ENCODE measurements at regions not wholly inside any gene's neighbourhood (a gene's known extent, or its start where the extent isn't known, plus 50 kb on each side); places are given as distances from the start of the nearest gene placed in this dataset.

DNA sequence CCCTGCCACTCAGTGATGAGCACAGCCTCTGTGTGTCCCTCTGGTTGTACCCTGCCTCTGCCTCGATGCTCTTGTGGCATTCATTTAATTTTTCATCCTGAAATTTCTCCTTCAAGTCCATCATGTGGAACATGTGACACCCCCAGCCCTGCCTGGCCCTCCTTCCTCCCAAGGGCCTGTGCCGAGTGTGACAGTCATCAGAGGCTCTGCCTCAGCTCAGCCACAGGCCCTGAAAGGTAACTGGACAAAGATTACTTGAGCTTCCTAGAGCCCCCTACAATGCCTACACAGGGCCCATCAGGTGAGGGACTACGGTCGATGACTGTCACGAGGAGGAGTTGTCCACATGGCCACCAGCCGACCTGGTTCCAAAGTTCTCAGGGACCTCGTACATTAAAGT is 75.1 kb downstream of the C1QL2 start:
- ChIA-PET POLR2A (no interaction called here), CTCF (no interaction called here)
- Histone ChIP-seq H3K27me3 (ENCODE audit: control insufficient read depth, insufficient read depth, low read length) (no peaks in the 10 kb centered on the region), H3K4me3 (ENCODE audit: low read depth, low read length) (no peak overlapping the region), H3K9me3 (ENCODE audit: control insufficient read depth, insufficient read depth, low read length) (no peaks in the 10 kb centered on the region), H3K27ac (ENCODE audit: low read depth, low read length) (no peak overlapping the region)
- TF ChIP-seq, protein P1, sequence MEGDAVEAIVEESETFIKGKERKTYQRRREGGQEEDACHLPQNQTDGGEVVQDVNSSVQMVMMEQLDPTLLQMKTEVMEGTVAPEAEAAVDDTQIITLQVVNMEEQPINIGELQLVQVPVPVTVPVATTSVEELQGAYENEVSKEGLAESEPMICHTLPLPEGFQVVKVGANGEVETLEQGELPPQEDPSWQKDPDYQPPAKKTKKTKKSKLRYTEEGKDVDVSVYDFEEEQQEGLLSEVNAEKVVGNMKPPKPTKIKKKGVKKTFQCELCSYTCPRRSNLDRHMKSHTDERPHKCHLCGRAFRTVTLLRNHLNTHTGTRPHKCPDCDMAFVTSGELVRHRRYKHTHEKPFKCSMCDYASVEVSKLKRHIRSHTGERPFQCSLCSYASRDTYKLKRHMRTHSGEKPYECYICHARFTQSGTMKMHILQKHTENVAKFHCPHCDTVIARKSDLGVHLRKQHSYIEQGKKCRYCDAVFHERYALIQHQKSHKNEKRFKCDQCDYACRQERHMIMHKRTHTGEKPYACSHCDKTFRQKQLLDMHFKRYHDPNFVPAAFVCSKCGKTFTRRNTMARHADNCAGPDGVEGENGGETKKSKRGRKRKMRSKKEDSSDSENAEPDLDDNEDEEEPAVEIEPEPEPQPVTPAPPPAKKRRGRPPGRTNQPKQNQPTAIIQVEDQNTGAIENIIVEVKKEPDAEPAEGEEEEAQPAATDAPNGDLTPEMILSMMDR (IDR thresholded peaks at IDR 0.05; ENCODE audit: low read depth, low read length) = no peak
- DNase-seq (ENCODE audit: low read depth, low spot score) = no peak

DNA sequence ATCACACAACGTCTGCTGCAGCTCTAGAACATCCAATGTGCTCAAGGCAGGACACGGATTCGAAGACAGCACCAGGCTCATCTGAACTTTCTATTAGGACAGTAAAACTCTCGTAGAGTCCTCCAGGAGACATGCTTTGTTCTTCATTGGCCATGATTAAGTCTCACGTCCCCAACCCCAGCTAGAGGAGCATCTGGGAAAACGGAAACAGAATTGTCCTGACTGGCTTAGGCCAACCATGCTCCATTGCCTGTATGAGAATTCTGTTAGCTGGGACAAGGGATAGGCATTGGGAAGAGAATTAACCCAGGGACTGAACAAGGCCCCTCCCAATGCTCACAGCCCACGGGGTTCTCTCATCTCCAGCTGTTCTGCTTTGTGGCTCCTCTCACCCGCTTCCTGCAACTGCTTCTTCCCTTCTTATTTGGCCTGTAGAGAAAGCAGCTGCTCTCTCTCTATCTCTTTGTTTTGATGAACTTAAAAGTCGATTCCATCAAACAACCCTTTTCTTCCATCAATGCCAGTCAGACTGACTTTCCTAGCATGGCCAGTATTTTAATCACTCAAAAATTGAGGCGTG is 75.6 kb downstream of the C1QL2 start:
- DNase-seq (ENCODE audit: low read depth, low spot score) = no peak
- H3K4me3 ChIP-seq (ENCODE audit: low read depth, low read length) = no peak overlapping the region
- no peaks in the 10 kb centered on the region for H3K27me3 ChIP-seq (ENCODE audit: control insufficient read depth, insufficient read depth, low read length)
- TF ChIP-seq, protein P1 (IDR thresholded peaks at IDR 0.05; ENCODE audit: low read depth, low read length) = no peak
- no peaks in the 10 kb centered on the region for H3K9me3 ChIP-seq (ENCODE audit: control insufficient read depth, insufficient read depth, low read length)
- H3K27ac ChIP-seq (ENCODE audit: low read depth, low read length) = no peak overlapping the region
- CTCF ChIA-PET = no interaction called here
- POLR2A ChIA-PET = no interaction called here

DNA sequence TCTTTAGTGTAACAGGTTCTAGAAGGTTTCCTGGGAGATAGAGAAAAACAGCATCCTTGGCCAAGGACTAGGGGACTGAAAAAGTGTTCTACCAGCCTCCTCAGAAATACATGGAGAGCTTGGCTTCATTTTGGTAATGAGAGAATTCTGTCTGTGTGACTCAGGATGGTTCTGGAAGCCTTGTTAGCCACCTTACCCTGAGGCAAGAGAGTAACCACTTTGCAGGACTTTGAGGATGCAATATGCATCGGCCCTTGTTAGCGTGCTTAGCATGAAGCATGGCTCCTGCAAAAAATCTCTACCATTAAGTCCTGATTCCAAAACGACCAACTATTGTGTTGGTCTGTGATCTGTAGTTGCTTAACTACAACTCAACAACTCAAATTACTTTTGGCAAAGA is 79.8 kb downstream of the C1QL2 start:
- Histone ChIP-seq H3K27me3 (ENCODE audit: control insufficient read depth, insufficient read depth, low read length) (no peaks in the 10 kb centered on the region), H3K9me3 (ENCODE audit: control insufficient read depth, insufficient read depth, low read length) (no peaks in the 10 kb centered on the region), H3K27ac (ENCODE audit: low read depth, low read length) (no peak overlapping the region), H3K4me3 (ENCODE audit: low read depth, low read length) (no peak overlapping the region)
- POLR2A ChIA-PET = no interaction called here
- CTCF ChIA-PET = no interaction called here
- TF ChIP-seq, protein P1 (IDR thresholded peaks at IDR 0.05; ENCODE audit: low read depth, low read length) = no peak
- no peak for DNase-seq (ENCODE audit: low read depth, low spot score)

DNA sequence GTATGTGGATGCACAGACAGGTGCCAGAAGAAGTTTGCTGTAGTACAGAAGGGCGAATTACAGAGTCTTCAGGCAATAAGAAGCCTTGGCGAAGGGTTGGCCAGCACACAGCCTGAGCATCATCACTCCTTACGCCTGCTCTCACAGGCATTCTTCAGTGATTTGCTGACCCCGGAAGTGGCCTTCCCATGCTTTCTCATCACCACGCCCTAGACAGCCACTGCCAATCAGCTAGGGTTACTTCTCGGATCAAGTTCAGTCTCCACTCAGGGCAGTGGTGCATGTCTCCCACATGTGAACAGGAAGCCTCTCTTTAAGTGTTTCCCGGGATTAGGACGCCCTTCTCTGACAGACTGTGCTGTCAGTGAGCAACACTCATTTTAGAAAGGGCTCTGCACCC is 81.8 kb downstream of the C1QL2 start:
- H3K4me3 ChIP-seq (ENCODE audit: low read depth, low read length) = no peak overlapping the region
- TF ChIP-seq, protein P1 (IDR thresholded peaks at IDR 0.05; ENCODE audit: low read depth, low read length) = no peak
- no peak overlapping the region for H3K27ac ChIP-seq (ENCODE audit: low read depth, low read length)
- CTCF ChIA-PET = no interaction called here
- H3K27me3 ChIP-seq (ENCODE audit: control insufficient read depth, insufficient read depth, low read length) = no peaks in the 10 kb centered on the region
- POLR2A ChIA-PET = no interaction called here
- DNase-seq (ENCODE audit: low read depth, low spot score) = no peak
- H3K9me3 ChIP-seq (ENCODE audit: control insufficient read depth, insufficient read depth, low read length) = no peaks in the 10 kb centered on the region

DNA sequence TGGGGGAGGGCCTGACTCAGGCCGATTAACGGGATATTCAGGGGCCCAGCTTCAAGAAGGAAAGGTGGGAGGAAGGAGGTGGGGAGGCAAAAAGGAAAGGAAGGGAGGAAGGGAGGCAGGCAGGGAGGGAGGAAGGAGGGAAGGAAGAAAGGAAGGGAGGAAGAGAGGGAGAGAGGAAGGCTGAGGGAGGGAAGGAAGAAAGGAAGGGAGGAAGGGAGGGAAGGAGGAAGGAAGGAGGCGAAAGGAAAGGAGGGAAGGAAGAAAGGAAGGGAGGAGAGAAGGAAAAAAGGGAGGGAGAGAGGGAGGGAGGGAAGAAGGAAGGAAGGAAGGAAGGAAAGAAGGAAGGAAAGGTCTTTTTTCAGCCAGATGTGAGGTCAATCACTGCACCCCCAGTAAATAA is 85.3 kb downstream of the C1QL2 start:
- POLR2A ChIA-PET = no interaction called here

More for the DNA sequence above, 85.3 kb downstream of the C1QL2 start:
- Histone ChIP-seq H3K9me3 (ENCODE audit: control insufficient read depth, insufficient read depth, low read length) (no peaks in the 10 kb centered on the region), H3K27me3 (ENCODE audit: control insufficient read depth, insufficient read depth, low read length) (no peaks in the 10 kb centered on the region), H3K27ac (ENCODE audit: low read depth, low read length) (no peak overlapping the region), H3K4me3 (ENCODE audit: low read depth, low read length) (no peak overlapping the region)
- CTCF ChIA-PET = interaction anchor here (0.6 kb wide), 1 partner anchor 188 kb away, joined by 12 read pairs; no protein-coding TSS in a partner anchor
- no peak for DNase-seq (ENCODE audit: low read depth, low spot score)
- TF ChIP-seq, protein P1 (IDR thresholded peaks at IDR 0.05; ENCODE audit: low read depth, low read length) = no peak

Data from AG04450 (cell line).